Right cardiac atrium (tissue), 5 donors: ENCODE measurements at regions not wholly inside any gene's neighbourhood (a gene's known extent, or its start where the extent isn't known, plus 50 kb on each side); places are given as distances from the start of the nearest gene placed in this dataset.

Experiments
- ATAC-seq, 2 donors: fragments of 200-7000 bp; cut with Tn5 transposase; one replicate each; pipeline versions ENCODE4 v1.8.0 to v1.9.1; 2020; ENCODE audit warnings: moderate library complexity in 2 of 2, mild to moderate bottlenecking in 1 of 2
- DNase-seq, 3 donors: peaks; one replicate each; pipeline ENCODE4 v3.0.0-alpha.2; 2020
- H3K27ac ChIP-seq: one replicate; pipeline ENCODE4 v1.5.1; 2013; ENCODE audit warnings: mild to moderate bottlenecking, low read length, control low read depth, moderate library complexity
- H3K27me3 ChIP-seq: one replicate; pipeline ENCODE4 v1.6.1; 2013; ENCODE audit not compliant: control insufficient read depth, insufficient read depth
- H3K4me1 ChIP-seq: one replicate; pipeline ENCODE4 v1.6.1; 2013; ENCODE audit warnings: low read length; ENCODE audit not compliant: control insufficient read depth, insufficient read depth
- H3K4me3 ChIP-seq: one replicate; pipeline ENCODE4 v1.5.1; 2013; ENCODE audit warnings: low read length, control low read depth
- H3K9me3 ChIP-seq: one replicate; pipeline ENCODE4 v1.6.1; 2013; ENCODE audit warnings: low read length; ENCODE audit not compliant: control insufficient read depth
- WGBS: extraction: QIAGEN DNeasy Blood & Tissue Kit; methylation state at CpG from one replicate; pipeline ENCODE4 v1.1.7; 2013; 5-methylcytosine and 5-hydroxymethylcytosine counted together
- intact Hi-C, 4 donors: fragments of 100-400 bp; cut with DNase I; formaldehyde crosslinking; loops; one replicate each; pipeline versions ENCODE4 v1.11.0 to v1.14.0; 2022 to 2023
- donor health status: healthy with polysubstance abuse.
- donor health status: DM: no; HTN: yes; CAD: no.
- donor health status: DM: no; HTN: no; CAD: no.
- donor health status: DM: no; HTN: yes; CAD: no; lungs with severe emphysema.
- donor health status: DM: yes; HTN: yes; CAD: no.

DNA sequence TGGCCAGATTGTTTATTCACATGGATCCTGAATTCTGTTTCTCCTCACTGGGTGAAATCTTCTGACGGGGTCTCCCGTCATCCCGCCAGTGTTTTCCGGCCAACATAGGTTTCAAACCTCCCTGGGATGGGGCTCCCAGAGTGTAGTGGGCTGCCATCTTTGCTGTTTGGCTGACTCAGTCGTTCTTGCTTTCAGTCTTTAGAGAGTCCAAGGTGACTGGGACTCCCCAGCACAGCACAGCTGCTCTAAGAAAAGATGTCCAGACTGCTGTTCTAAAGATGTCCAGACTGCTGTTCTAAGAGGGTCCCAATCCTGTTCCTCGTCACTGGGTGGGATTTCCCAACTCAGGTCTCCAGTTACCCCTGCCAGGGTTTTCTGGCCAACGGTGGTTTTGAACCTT, 801.9 kb upstream of the IGFBP3 start:
- Histone ChIP-seq H3K4me1 (no peaks in the 10 kb centered on the region), H3K9me3 (no peaks in the 10 kb centered on the region), H3K4me3 (no peak overlapping the region), H3K27ac (no peak overlapping the region), H3K27me3 (no peaks in the 10 kb centered on the region)
- no peak for DNase-seq
- intact Hi-C loops, result no loop called here
- WGBS, result 80% methylated on average over 7 of the region's 7 CpGs
- no peak for ATAC-seq

DNA sequence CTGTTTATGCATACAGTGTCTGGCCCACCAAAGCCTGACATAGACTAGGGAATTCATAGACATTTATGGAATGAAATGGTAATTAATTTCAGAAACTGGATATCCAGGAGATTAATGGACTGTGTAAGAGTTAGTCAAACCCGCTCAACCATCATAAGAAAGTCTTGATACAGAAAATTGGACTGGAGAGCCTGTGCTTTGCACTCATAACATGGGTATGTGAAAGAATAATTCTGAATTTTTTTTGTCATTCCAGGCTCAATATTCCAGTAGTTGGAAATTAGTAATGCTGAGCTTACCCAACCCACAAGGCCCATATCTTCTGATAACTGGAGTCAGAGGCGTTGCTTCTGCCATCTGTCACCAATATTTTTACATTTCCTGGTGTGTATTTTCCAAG, 799.7 kb upstream of the IGFBP3 start:
- H3K4me1 ChIP-seq, result no peaks in the 10 kb centered on the region
- no peaks in the 10 kb centered on the region for H3K9me3 ChIP-seq
- intact Hi-C loops, result no loop called here
- no peaks in the 10 kb centered on the region for H3K27me3 ChIP-seq
- H3K4me3 ChIP-seq, result no peak overlapping the region
- 97% methylated on average over 2 of the region's 2 CpGs for WGBS
- ATAC-seq (no peak), DNase-seq (no peak)
- no peak overlapping the region for H3K27ac ChIP-seq

- intact Hi-C loops, result no loop called here
- no peak overlapping the region for H3K27ac ChIP-seq
- no peaks in the 10 kb centered on the region for H3K9me3 ChIP-seq
- no peak overlapping the region for H3K4me3 ChIP-seq
- no peak for ATAC-seq
- WGBS, result 97% methylated on average over 1 of the region's 1 CpG
- no peak for DNase-seq
- H3K4me1 ChIP-seq, result peaks cover 2% of the 10 kb centered on the region
- H3K27me3 ChIP-seq, result no peaks in the 10 kb centered on the region
Observed at GRCh38 chr7:46719616-46720015, 798.5 kb upstream of the IGFBP3 start.

DNA sequence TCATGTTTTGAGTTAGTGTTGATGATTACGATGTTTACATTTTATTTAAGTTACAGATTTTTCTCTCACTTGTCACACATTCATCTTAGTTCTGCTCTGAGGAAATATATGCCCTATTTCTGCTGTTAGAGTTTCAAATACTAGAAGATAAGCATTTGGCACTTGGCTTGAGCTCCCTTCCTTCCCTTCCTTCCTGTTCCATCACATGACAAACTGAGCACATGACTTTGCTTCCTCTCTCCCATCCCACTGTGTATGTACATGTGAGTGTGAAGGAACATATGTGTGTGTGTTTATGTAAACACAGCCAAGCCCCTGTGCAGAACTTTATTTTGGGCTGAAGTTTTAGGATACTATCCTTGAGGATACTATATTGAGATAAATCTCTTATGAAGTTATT, 795.9 kb upstream of the IGFBP3 start:
- Histone ChIP-seq H3K27me3 (no peaks in the 10 kb centered on the region), H3K4me1 (peaks cover 4% of the 10 kb centered on the region), H3K4me3 (no peak overlapping the region), H3K27ac (no peak overlapping the region), H3K9me3 (no peaks in the 10 kb centered on the region)
- DNase-seq (no peak), ATAC-seq (no peak)
- WGBS, result 77% methylated on average over 1 of the region's 1 CpG
- intact Hi-C loops, result no loop called here

DNA sequence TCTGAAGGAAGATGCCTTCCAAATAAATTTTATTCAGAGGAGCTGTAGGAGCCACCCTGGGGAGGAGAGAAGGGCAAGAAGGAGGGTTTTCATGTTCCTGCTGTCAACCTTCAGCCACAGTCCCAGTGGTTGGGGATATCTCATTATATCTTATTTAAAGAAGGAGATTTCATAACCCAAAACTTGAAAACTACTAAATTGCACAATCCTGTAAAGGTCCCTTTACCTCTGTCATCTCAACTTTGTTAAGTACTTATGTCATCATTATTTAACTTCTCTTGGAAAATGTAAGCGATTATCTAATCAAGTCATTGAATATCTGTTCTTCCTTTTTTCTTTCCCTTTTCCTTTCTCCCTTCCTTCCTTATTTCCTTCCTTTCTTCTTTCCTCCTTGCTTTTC, 794.5 kb upstream of the IGFBP3 start:
- no peaks in the 10 kb centered on the region for H3K27me3 ChIP-seq
- H3K4me3 ChIP-seq, result no peak overlapping the region
- peaks cover 4% of the 10 kb centered on the region for H3K4me1 ChIP-seq
- DNase-seq, result no peak
- WGBS, result 96% methylated on average over 1 of the region's 1 CpG
- intact Hi-C loops, result no loop called here
- H3K27ac ChIP-seq, result no peak overlapping the region
- ATAC-seq, result no peak
- H3K9me3 ChIP-seq, result no peaks in the 10 kb centered on the region

- H3K4me1 ChIP-seq, result peaks cover 4% of the 10 kb centered on the region
- DNase-seq (no peak), ATAC-seq (no peak)
- H3K27me3 ChIP-seq, result no peaks in the 10 kb centered on the region
- H3K9me3 ChIP-seq, result no peaks in the 10 kb centered on the region
- no peak overlapping the region for H3K4me3 ChIP-seq
- intact Hi-C loops, result no loop called here
- no peak overlapping the region for H3K27ac ChIP-seq
Observed at GRCh38 chr7:46714904-46715303, 793.8 kb upstream of the IGFBP3 start.

- Histone ChIP-seq H3K27me3 (no peaks in the 10 kb centered on the region), H3K9me3 (no peaks in the 10 kb centered on the region), H3K4me3 (no peak overlapping the region), H3K4me1 (peaks cover 4% of the 10 kb centered on the region), H3K27ac (no peak overlapping the region)
- peak; percentile 55 to 70 (median 62) for DNase-seq
- intact Hi-C loops, result no loop called here
- 53% methylated on average over 4 of the region's 4 CpGs for WGBS
- ATAC-seq, result peak; percentile 78 to 81
Observed at GRCh38 chr7:46713868-46714596, 793.0 kb upstream of the IGFBP3 start.

DNA sequence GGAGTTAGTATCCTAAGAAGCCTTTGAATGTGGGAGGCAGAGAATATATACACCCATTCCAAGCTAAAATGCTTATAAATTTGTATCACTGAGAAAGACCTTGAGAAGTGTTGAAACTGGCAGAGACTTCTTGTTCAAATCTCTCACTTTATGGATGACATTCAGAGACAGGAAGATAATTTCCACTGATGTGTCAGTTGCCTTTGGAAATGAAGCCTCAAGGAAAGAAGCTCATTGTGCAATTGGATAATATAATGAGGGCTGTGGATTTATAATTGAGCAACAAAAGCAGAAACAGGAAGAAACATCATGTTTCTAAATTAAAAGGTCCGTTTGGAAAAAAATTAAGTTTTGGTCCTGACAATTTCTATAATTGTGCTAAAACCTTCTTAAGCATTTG, 789.9 kb upstream of the IGFBP3 start:
- Histone ChIP-seq H3K4me1 (peaks cover 4% of the 10 kb centered on the region), H3K4me3 (no peak overlapping the region), H3K27ac (no peak overlapping the region), H3K27me3 (no peaks in the 10 kb centered on the region), H3K9me3 (no peaks in the 10 kb centered on the region)
- whole genome bisulfite sequencing, result 26% methylated on average over 1 of the region's 1 CpG
- intact Hi-C loops, result no loop called here
- DNase-seq, result no peak
- ATAC-seq, result no peak

DNA sequence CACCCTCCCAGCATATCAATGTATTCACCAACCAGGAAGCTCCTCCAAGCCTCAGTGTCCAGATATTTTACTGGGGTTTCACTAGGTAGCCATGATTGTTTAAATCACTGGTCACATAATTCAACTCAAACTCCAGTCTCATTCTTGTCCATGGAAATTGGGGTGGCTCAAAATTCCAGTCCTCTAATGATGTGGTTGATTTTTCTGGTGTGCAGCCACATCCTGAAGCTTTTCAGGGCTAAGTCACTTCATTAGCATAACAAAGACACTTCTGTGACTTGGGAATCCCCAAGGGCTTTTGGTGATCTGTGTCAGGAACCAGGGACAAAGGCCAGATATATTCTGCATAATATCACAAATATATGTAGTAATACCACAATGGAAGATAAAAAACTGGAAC, 786.9 kb upstream of the IGFBP3 start:
- Histone ChIP-seq H3K4me3 (no peak overlapping the region), H3K9me3 (no peaks in the 10 kb centered on the region), H3K27ac (no peak overlapping the region), H3K27me3 (no peaks in the 10 kb centered on the region), H3K4me1 (no peaks in the 10 kb centered on the region)
- DNase-seq (no peak), ATAC-seq (no peak)
- intact Hi-C loops, result loop anchor here in 1 of 4 donors (10.0 kb wide), 1 partner anchor 57 kb away; no protein-coding TSS in a partner anchor

DNA sequence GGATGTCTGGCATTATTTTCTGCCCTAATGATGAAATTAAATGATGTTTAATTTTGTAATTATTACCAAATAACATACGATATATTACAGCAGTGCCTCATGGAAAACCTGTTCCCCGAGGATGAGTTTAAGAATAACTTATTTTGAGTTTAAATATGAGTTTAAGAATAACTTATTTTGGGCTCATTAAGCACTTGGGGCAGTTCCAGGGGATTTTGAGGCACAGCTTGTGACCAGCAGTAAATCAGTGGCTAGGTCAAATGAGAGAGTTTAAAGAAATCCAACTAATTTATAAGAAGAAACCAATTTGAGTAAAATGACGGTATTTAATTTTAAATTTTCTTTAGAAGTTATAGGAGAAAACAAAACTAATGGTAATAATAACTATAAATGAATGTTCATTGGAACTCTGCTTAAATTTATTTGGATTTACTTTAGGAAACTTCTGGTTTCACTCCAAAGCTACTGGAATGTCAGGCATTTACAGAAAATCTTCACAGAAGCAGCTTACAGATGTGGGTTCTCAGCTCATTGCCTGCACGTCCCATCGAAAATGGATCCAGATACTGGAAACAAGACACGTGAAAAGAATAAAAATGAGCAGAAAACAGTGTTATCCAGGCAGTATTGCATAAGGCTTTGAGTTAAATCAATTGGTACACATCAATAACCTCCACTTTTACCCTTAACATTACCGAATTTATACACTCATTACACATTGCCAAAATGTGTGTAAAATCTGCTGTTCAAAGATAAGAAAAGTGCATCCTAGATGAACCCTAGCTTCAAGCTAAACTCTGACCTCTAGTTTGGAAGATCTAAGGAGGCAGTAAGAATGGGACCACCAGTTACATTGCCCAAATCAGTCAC, 784.5 kb upstream of the IGFBP3 start:
- 60% methylated on average over 7 of the region's 7 CpGs for WGBS
- no peak for ATAC-seq
- intact Hi-C loops, result loop anchor here in 1 of 4 donors (10.0 kb wide), 1 partner anchor 59 kb away; no protein-coding TSS in a partner anchor

GRCh38 chr7:46696741-46697140, 775.7 kb upstream of the IGFBP3 start:
- WGBS, result 67% methylated on average over 1 of the region's 1 CpG
- Histone ChIP-seq H3K4me1 (no peaks in the 10 kb centered on the region), H3K4me3 (no peak overlapping the region), H3K27me3 (no peaks in the 10 kb centered on the region), H3K27ac (no peak overlapping the region), H3K9me3 (no peaks in the 10 kb centered on the region)
- intact Hi-C loops, result no loop called here
- DNase-seq (no peak), ATAC-seq (no peak)

More for the DNA sequence above, 784.5 kb upstream of the IGFBP3 start:
- Histone ChIP-seq H3K27ac (no peak overlapping the region), H3K27me3 (no peaks in the 10 kb centered on the region), H3K9me3 (no peaks in the 10 kb centered on the region), H3K4me3 (no peak overlapping the region), H3K4me1 (no peaks in the 10 kb centered on the region)
- no peak for DNase-seq
